Brain microvascular endothelial cell (primary cell): ENCODE measurements at regions not wholly inside any gene's neighbourhood (a gene's known extent, or its start where the extent isn't known, plus 50 kb on each side); places are given as distances from the start of the nearest gene placed in this dataset.

ENCODE experiments used
- DNase-seq: peaks from one replicate; pipeline ENCODE4 v3.0.0-alpha.2; 2020
- H3K27ac ChIP-seq: fragments of 250-450 bp; sonication (Bioruptor Pico); 2 replicates; pipeline ENCODE4 v1.5.1; 2020; ENCODE audit warnings: mild to moderate bottlenecking, moderate library complexity
- H3K27me3 ChIP-seq: fragments of 250-450 bp; sonication (Bioruptor Pico); replicated peaks from 2 replicates; pipeline ENCODE4 v1.5.1; 2020; ENCODE audit warnings: mild to moderate bottlenecking
- H3K36me3 ChIP-seq: fragments of 250-450 bp; sonication (Bioruptor Pico); replicated peaks from 2 replicates; pipeline ENCODE4 v1.5.1; 2020; ENCODE audit warnings: mild to moderate bottlenecking
- H3K4me3 ChIP-seq: 2 replicates; pipeline ENCODE4 v1.5.1; 2011; ENCODE audit warnings: low read depth, mild to moderate bottlenecking, control low read depth, low read length, moderate library complexity
- CTCF ChIP-seq: IDR thresholded peaks from 2 replicates; pipeline ENCODE4 v1.5.1; 2011; ENCODE audit warnings: low read depth, mild to moderate bottlenecking, moderate library complexity, low read length, control low read depth, inconsistent platforms; ENCODE audit errors: missing control alignments
- in situ Hi-C: cut with HindIII; loops from 2 replicates; pipeline ENCODE4 v1.10.0; 2017; ENCODE audit warnings: low sequenced_read_pairs, low pct_ligation_motif_present

- in situ Hi-C loops: no loop called here
- H3K27ac ChIP-seq: no peak overlapping the region
Measured at GRCh38 chr12:124683152-124684124, 116.0 kb upstream of the NCOR2 start.

GRCh38 chr12:124682425-124683151 is 115.2 kb upstream of the NCOR2 start:
- TF ChIP-seq CTCF: no peak
- Histone ChIP-seq H3K4me3 (no peak overlapping the region), H3K27ac (peak overlapping the region; percentile 75), H3K27me3 (no peaks in the 10 kb centered on the region), H3K36me3 (no peaks in the 10 kb centered on the region)
- in situ Hi-C loops: no loop called here
- DNase-seq: no peak

More at GRCh38 chr12:124683152-124684124, 116.0 kb upstream of the NCOR2 start:
- Histone ChIP-seq H3K27me3 (no peaks in the 10 kb centered on the region), H3K4me3 (no peak overlapping the region), H3K36me3 (no peaks in the 10 kb centered on the region)
- DNase-seq: no peak
- no peak for TF ChIP-seq CTCF

DNA sequence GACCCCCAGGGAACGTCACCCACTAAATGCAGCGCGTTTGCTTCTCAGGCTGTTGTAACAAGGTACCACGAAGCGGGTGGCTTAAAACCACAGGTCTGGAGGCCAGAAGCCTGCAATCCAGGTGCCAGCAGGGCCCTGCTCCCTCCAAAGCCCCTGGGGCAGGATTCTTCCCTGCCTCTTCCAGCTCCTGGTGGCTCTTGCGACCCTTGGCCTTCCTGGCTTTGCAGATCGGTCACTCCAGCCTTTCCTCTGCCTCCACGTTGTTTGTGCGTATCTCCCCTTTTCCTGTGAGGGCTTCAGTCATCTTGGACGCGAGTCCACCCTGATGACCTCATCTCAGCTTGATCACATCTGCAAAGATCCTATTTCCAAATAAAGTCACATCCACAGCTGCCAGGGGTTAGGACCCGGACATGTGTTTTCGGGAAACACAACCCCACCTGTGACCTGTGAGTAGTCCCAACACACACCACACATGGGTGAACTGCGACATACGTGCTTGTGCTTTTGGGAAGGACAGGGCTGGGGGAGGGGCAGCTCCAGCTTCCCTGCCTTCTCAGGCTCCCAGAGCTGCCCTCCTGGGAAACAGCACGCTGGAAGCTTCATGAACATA is 114.5 kb upstream of the NCOR2 start:
- peak; percentile 55 for DNase-seq

DNA sequence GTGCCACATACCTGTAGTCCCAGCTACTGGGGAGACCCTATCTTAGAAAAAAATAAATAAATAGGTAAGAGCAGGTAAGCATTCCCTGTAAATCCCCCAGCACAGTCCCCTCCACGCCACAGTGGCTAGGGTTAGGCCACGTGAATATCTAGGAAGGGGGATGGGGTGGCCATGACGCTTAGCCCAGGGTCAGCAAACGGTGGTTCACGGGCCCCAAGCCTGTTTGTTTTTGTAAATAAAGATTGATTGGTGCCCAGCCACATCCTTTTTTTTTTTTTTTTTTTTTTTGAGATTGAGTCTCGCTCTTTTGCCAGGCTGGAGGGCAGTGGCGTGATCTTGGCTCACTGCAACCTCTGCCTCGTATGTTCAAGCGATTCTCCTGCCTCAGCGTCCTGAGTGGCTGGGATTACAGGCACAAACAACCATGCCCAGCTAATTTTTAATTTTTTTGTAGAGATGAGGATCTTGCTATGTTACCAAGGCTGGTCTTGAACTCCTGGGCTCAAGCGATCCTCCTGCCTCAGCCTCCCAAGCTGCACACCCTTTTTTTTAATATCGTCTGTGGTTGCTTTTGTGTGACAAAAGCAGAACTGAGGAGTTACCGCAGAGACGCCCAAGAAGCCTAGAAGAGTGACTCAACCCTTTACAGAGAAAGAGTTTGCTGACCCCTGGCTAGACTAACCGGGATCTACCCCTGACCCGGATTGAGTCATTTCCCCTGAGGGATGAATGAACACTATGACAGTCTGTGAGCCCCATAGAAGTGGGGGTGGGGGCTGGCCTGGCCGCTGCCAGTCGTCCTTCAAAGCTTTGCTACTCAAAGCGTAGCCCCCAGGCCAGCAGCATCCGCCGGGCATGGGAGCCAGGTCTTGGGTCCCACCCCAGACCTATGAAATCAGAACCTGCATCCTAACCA is 113.7 kb upstream of the NCOR2 start:
- in situ Hi-C loops: no loop called here
- Histone ChIP-seq H3K27me3 (no peaks in the 10 kb centered on the region), H3K27ac (peak overlapping the region; percentile 75), H3K36me3 (no peaks in the 10 kb centered on the region), H3K4me3 (no peak overlapping the region)
- peak; percentile 95 for DNase-seq
- TF ChIP-seq CTCF: peak; percentile 47

More for the DNA sequence above, 114.5 kb upstream of the NCOR2 start:
- H3K36me3 ChIP-seq: no peaks in the 10 kb centered on the region
- TF ChIP-seq CTCF: no peak
- no peaks in the 10 kb centered on the region for H3K27me3 ChIP-seq
- peak overlapping the region; percentile 75 for H3K27ac ChIP-seq
- no peak overlapping the region for H3K4me3 ChIP-seq
- in situ Hi-C loops: no loop called here

- DNase-seq: no peak
- H3K36me3 ChIP-seq: no peaks in the 10 kb centered on the region
- no peak overlapping the region for H3K4me3 ChIP-seq
- no peak for TF ChIP-seq CTCF
- H3K27me3 ChIP-seq: no peaks in the 10 kb centered on the region
- in situ Hi-C loops: no loop called here
- no peak overlapping the region for H3K27ac ChIP-seq
Measured at GRCh38 chr12:124679533-124680371, 112.3 kb upstream of the NCOR2 start.
